ENCODE measurements at regions not wholly inside any gene's neighbourhood (a gene's known extent, or its start where the extent isn't known, plus 50 kb on each side); places are given as distances from the start of the nearest gene placed in this dataset.
"Not testable (repeated sequence)": the region's sequence is repeated elsewhere in the genome, so short reads cannot be mapped to it uniquely, and the experiment has no call there.

DNA sequence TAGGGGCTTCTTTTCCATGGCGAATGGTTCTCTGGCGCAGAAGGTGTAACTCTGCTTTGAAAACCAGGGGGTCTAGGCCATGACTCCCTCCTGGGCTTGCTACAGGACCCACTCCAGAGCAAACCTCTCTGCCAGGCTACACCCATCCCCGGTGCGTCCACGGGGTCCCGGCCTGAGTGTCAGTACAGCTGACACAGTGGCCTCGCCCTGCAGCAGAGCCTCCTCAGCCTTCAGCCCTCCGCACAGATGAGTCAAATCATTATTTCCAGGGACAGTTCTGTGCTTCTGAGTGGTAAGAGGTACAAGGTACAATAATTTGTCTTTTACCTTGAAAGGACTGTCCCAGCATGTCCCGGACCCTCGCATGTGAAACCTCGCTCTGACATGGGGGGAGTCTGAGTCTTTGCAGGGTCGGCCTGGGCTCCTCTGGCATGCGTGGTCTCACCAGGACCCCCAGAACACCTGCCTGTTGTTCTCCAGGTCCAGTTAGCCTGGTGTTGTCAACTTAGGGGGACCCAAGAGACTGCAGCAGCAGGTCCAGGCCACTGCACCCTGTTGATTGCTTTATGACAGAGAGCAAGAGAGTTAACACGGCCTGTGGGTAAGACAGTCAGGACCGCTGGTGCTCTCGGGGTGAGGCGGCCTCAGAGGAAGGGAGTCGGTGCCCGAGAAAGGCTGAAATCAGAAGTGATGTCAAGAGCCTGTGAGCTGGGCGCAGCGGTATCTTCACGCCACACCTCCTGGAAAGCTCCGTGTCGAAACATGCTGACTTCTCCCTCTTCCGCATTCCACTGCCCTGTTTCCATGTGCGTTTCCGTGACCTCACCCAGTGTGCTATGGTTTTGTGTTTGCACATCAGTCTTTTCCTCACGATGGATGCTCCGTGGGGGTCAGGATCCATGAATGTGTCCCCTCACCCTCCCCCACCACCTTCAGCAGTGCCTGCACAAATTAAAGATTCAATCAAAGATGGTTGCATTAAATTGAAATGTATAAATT, 340.1 kb downstream of the EIPR1 start:
- DNase-seq (ENCODE audit: low spot score): no peak
- ATAC-seq (ENCODE audit: low FRiP score): no peak
- TF ChIP-seq, protein P1, sequence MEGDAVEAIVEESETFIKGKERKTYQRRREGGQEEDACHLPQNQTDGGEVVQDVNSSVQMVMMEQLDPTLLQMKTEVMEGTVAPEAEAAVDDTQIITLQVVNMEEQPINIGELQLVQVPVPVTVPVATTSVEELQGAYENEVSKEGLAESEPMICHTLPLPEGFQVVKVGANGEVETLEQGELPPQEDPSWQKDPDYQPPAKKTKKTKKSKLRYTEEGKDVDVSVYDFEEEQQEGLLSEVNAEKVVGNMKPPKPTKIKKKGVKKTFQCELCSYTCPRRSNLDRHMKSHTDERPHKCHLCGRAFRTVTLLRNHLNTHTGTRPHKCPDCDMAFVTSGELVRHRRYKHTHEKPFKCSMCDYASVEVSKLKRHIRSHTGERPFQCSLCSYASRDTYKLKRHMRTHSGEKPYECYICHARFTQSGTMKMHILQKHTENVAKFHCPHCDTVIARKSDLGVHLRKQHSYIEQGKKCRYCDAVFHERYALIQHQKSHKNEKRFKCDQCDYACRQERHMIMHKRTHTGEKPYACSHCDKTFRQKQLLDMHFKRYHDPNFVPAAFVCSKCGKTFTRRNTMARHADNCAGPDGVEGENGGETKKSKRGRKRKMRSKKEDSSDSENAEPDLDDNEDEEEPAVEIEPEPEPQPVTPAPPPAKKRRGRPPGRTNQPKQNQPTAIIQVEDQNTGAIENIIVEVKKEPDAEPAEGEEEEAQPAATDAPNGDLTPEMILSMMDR (IDR thresholded peaks at IDR 0.05): no peak

- no peak for DNase-seq (ENCODE audit: low spot score)
- TF ChIP-seq, protein P1 (IDR thresholded peaks at IDR 0.05): no peak
- no peak for ATAC-seq (ENCODE audit: low FRiP score)
Observed at GRCh38 chr2:3036432-3037125, 341.0 kb downstream of the EIPR1 start.

DNA sequence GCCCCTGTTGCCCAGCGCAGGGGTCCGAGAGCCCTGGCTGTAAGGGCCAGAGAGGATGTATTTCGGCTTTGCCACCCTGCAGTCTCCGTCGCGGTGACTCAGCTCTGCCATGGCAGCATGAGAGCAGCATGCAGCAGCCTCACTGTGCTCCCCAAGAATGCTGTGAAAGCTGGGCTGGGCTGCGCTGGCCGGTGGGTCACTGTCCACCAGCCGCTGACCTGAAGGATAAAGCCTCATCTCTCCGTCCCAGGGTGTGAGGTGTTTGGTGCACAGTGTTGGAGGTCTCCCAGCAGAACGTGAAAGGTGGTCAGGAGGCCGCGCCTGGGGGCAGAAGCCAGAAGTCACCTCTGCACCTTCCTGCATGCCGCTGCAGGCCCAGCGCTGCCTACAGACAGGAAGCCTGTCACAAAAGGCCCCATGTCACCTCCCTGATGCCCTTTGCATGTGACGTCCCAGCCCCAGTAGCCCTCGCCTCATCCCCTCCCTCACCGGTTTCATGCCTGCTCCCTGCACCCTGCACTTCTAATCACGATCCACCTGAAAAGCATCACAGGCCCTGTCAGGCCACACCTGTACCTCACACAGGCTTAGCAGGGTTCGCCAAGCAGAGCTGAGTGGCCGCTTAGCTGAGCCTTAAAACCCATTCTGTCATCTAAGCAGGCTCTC, 342.1 kb downstream of the EIPR1 start:
- DNase-seq (ENCODE audit: low spot score) (no peak), ATAC-seq (ENCODE audit: low FRiP score) (no peak)
- TF ChIP-seq, protein P1 (IDR thresholded peaks at IDR 0.05): no peak

GRCh38 chr2:3034856-3035255, 342.8 kb downstream of the EIPR1 start:
- ATAC-seq (ENCODE audit: low FRiP score): no peak
- DNase-seq (ENCODE audit: low spot score): no peak
- TF ChIP-seq, protein P1 (IDR thresholded peaks at IDR 0.05): no peak

GRCh38 chr2:3034396-3034795, 343.2 kb downstream of the EIPR1 start:
- ATAC-seq (ENCODE audit: low FRiP score) (no peak), DNase-seq (ENCODE audit: low spot score) (no peak)
- TF ChIP-seq, protein P1 (IDR thresholded peaks at IDR 0.05): no peak

- DNase-seq (ENCODE audit: low spot score) (no peak), ATAC-seq (ENCODE audit: low FRiP score) (no peak)
- TF ChIP-seq, protein P1 (IDR thresholded peaks at IDR 0.05): no peak
Observed at GRCh38 chr2:3033315-3033714, 344.3 kb downstream of the EIPR1 start.

- not testable (repeated sequence) for DNase-seq (ENCODE audit: low spot score); ATAC-seq (ENCODE audit: low FRiP score)
Observed at GRCh38 chr2:3030791-3031190, 346.8 kb downstream of the EIPR1 start.
